ENCODE measurements at regions not wholly inside any gene's neighbourhood (a gene's known extent, or its start where the extent isn't known, plus 50 kb on each side); places are given as distances from the start of the nearest gene placed in this dataset.
A peak's percentile ranks its signal among the peaks of the same experiment; 100 is the strongest.

DNA sequence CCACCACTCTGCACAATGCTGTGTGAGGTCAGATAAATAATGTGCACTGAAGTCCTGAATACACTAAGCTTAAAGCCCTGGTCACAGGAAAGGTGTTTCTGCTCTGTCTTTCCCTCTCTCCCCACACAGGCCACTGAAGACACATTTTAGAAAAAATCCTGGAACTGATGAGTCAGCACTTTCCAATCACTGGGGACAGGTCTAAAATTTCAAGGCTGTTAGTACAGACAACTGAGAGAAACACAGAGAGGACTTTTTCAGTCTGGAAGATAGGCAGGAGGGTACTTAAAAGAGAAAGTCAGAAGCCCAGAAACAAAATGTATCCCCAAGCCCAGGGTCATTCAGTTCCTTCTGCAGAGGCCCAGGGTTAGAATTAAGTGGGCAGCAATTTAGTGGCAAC lies 333.9 kb upstream of the CCDC196 start:
- peak overlapping the region; percentile 14; the same call in 1 of the 2 replicates for H3K27ac ChIP-seq
- TF ChIP-seq ZFX (IDR thresholded peaks at IDR 0.05) = no peak
- TF ChIP-seq, protein P1, sequence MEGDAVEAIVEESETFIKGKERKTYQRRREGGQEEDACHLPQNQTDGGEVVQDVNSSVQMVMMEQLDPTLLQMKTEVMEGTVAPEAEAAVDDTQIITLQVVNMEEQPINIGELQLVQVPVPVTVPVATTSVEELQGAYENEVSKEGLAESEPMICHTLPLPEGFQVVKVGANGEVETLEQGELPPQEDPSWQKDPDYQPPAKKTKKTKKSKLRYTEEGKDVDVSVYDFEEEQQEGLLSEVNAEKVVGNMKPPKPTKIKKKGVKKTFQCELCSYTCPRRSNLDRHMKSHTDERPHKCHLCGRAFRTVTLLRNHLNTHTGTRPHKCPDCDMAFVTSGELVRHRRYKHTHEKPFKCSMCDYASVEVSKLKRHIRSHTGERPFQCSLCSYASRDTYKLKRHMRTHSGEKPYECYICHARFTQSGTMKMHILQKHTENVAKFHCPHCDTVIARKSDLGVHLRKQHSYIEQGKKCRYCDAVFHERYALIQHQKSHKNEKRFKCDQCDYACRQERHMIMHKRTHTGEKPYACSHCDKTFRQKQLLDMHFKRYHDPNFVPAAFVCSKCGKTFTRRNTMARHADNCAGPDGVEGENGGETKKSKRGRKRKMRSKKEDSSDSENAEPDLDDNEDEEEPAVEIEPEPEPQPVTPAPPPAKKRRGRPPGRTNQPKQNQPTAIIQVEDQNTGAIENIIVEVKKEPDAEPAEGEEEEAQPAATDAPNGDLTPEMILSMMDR (conservative IDR thresholded peaks at IDR 0.05) = no peak

DNA sequence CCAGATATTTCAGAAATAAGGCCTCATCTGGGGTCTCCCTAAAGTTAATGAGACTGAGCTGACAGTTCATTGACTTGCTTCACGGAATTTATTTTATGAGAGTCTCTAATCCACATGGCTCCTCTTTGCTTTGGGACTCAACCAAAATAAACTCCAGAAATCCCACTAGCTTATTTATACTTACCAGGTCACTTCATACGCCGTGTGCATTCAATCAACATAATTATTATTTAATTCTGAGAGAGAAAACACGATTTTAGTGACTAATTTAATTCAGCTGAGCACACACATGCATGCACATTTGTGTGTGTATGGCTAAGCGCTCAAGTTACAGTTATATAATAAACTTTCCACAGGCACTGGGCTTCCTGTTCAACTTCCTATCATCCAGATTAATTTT lies 333.4 kb upstream of the CCDC196 start:
- no peak overlapping the region; the same call in 1 of the 2 replicates for H3K27ac ChIP-seq
- no peak for TF ChIP-seq ZFX (IDR thresholded peaks at IDR 0.05)
- TF ChIP-seq, protein P1 (conservative IDR thresholded peaks at IDR 0.05) = no peak

DNA sequence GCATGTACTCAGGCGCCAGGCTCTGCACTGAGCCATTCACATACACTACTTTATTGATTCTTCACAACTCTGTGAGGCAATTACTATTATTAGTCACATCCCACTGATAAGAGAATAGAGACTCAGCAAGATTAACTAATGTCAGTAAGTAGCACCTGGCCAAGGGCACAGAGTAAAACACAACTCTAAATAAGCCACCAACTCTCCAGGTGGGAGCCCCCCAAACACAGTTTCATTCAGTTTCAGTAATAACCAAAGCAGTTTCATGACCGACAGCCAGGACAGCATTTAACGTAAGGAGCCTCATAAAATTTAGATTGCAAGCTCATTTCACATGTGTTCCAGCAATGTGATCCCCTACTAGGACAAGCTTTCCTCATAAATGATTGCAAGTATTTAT lies 323.1 kb upstream of the CCDC196 start:
- H3K27ac ChIP-seq = no peak overlapping the region
- TF ChIP-seq ZFX (IDR thresholded peaks at IDR 0.05) = no peak
- TF ChIP-seq, protein P1 (conservative IDR thresholded peaks at IDR 0.05) = no peak

DNA sequence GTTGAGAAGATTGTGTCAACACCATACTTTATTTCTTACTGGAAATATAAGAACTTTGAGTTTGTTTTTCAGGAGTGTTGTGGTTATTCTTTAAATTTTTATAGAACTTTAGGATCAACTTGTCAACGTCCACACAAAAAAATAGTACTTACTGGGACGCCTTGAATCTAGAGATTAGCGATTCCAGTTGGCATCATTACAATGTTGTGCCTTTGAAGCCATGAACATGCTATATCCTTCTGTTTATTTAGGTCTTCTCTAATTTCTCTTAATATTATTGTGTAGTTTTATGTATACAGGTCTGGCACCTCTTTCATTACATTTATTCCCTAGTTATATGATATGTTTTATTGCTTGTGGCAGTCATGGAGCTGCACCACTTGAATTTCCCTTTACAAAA lies 320.8 kb upstream of the CCDC196 start:
- TF ChIP-seq, protein P1 (conservative IDR thresholded peaks at IDR 0.05) = no peak
- no peak for TF ChIP-seq ZFX (IDR thresholded peaks at IDR 0.05)

DNA sequence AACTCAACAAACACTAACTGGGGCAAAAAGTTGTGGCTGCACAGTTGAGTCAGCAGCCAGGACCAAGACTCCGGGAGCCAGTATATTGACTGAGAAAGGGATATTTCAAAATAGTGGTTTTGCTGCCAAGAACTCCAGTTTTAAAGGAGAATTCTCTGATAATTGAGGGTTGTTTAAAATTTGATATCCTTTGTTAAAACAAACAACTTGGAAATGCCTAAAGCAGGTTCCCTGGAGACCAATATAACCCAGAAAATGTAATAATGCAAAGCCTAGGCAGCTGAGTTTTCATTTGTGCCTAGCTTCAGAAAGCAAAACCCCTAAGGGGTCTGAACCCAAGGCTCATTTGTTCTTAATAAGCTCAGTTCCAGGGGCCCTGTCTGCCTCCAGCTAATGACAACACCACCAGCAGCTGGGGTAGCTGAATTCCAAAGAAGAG lies 311.7 kb upstream of the CCDC196 start:
- TF ChIP-seq, protein P1 (conservative IDR thresholded peaks at IDR 0.05) = no peak
- no peak overlapping the region for H3K27ac ChIP-seq

More for the DNA sequence above, 320.8 kb upstream of the CCDC196 start:
- H3K27ac ChIP-seq = no peak overlapping the region

DNA sequence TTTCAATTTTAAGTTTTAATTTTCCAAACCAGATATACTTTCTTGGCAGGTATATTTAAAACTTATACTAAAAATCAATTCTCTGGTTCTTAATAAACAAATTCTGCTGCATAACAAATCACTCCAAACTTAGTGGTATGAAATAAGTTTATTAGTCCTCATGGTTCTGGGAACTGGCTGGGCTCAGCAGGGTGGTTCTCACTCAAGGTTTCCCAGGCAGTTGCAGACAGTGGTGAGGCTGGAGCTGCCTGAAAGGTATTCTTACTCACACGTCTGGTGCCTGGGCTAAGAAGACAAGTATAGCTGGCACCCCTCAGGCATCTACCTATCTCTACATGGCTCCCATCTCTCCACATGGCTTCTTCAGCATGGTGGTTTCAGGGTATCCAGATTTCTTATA lies 308.2 kb upstream of the CCDC196 start:
- H3K27ac ChIP-seq = no peak overlapping the region
- TF ChIP-seq, protein P1 (conservative IDR thresholded peaks at IDR 0.05) = no peak
- TF ChIP-seq ZFX (IDR thresholded peaks at IDR 0.05) = no peak

DNA sequence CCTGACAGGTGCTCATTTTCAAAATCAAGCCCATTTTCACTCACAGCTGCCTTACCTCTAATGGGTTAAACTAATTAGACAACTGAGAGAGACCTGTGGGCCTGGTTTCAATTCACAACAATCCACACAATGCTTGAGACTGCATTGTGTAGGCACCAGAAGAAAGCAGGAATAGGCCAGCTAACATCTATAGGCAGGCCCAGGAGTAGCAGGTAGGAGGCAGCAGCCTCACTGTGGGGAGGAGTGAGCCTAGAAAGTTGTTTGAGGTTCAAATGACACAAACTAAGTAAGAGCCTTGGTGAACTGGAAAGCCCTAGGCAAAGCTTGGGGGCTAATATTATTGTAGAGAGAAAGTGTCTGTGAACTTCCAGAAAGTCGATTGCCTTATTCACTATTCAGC lies 289.5 kb upstream of the CCDC196 start:
- no peak for TF ChIP-seq ZFX (IDR thresholded peaks at IDR 0.05)
- TF ChIP-seq, protein P1 (conservative IDR thresholded peaks at IDR 0.05) = no peak
- H3K27ac ChIP-seq = no peak overlapping the region
